H9 (cell line): ENCODE measurements at regions not wholly inside any gene's neighbourhood (a gene's known extent, or its start where the extent isn't known, plus 50 kb on each side); places are given as distances from the start of the nearest gene placed in this dataset.

Experiments used
- DNase-seq: peaks from one replicate; pipeline ENCODE4 v3.0.0-alpha.2; 2017
- H2AFZ ChIP-seq: one replicate; pipeline ENCODE4 v1.6.1; 2013; ENCODE audit warnings: mild to moderate bottlenecking, low read length, control low read depth, moderate library complexity
- H2AK5ac ChIP-seq: 2 replicates; pipeline ENCODE4 v1.6.1; 2013; ENCODE audit warnings: low read length, control low read depth, mixed read lengths; ENCODE audit not compliant: insufficient read length
- H2BK120ac ChIP-seq: one replicate; pipeline ENCODE4 v1.6.1; 2013; ENCODE audit warnings: low read depth, mild to moderate bottlenecking, low read length, control low read depth, inconsistent platforms; ENCODE audit not compliant: poor library complexity, severe bottlenecking
- H2BK12ac ChIP-seq: 2 replicates; pipeline ENCODE4 v1.6.1; 2013; ENCODE audit warnings: low read length, control low read depth, mixed read lengths, low read depth; ENCODE audit not compliant: insufficient read length
- H2BK15ac ChIP-seq: 2 replicates; pipeline ENCODE4 v1.6.1; 2013; ENCODE audit warnings: low read depth, low read length, control low read depth
- H2BK20ac ChIP-seq: one replicate; pipeline ENCODE4 v1.6.1; 2013; ENCODE audit warnings: low read depth, mild to moderate bottlenecking, low read length, control low read depth, inconsistent platforms; ENCODE audit not compliant: poor library complexity, severe bottlenecking
- H2BK5ac ChIP-seq: 2 replicates; pipeline ENCODE4 v1.6.1; 2013; ENCODE audit warnings: low read length, control low read depth, mixed read lengths; ENCODE audit not compliant: insufficient read length
- H3K14ac ChIP-seq: 2 replicates; pipeline ENCODE4 v1.6.1; 2013; ENCODE audit warnings: low read length, control low read depth; ENCODE audit not compliant: insufficient read depth
- H3K18ac ChIP-seq: 2 replicates; pipeline ENCODE4 v1.6.1; 2013; ENCODE audit warnings: low read depth, mild to moderate bottlenecking, mixed read lengths, low read length, control low read depth; ENCODE audit not compliant: insufficient read length
- H3K23ac ChIP-seq: 2 replicates; pipeline ENCODE4 v1.6.1; 2013; ENCODE audit warnings: low read length, control low read depth, mixed read lengths, low read depth; ENCODE audit not compliant: insufficient read length
- H3K23me2 ChIP-seq: 2 replicates; pipeline ENCODE4 v1.6.1; 2013; ENCODE audit warnings: low read depth, mild to moderate bottlenecking, mixed read lengths, low read length, control low read depth; ENCODE audit not compliant: insufficient read length, poor library complexity, severe bottlenecking
- H3K27ac ChIP-seq: 2 replicates; pipeline ENCODE4 v1.5.1; 2013; ENCODE audit warnings: low read length, control low read depth, mixed read lengths, low read depth; ENCODE audit not compliant: insufficient read length
- H3K27me3 ChIP-seq: 2 replicates; pipeline ENCODE4 v1.6.1; 2013; ENCODE audit warnings: low read length, control low read depth, inconsistent platforms; ENCODE audit not compliant: insufficient read depth
- H3K4ac ChIP-seq: 2 replicates; pipeline ENCODE4 v1.6.1; 2013; ENCODE audit warnings: low read depth, mild to moderate bottlenecking, control low read depth, inconsistent platforms, low read length, moderate library complexity
- H3K4me1 ChIP-seq: 2 replicates; pipeline ENCODE4 v1.6.1; 2013; ENCODE audit warnings: low read length, control low read depth, inconsistent platforms; ENCODE audit not compliant: insufficient read depth
- H3K4me2 ChIP-seq: 2 replicates; pipeline ENCODE4 v1.6.1; 2013; ENCODE audit warnings: low read length, control low read depth, mixed read lengths; ENCODE audit not compliant: insufficient read length, insufficient read depth
- H3K56ac ChIP-seq: 2 replicates; pipeline ENCODE4 v1.6.1; 2013; ENCODE audit warnings: low read depth, mild to moderate bottlenecking, mixed read lengths, low read length, control low read depth; ENCODE audit not compliant: insufficient read length
- H3K79me1 ChIP-seq: 2 replicates; pipeline ENCODE4 v1.6.1; 2013; ENCODE audit warnings: low read depth, mild to moderate bottlenecking, moderate library complexity, low read length, control low read depth, inconsistent platforms; ENCODE audit not compliant: insufficient read depth, poor library complexity, severe bottlenecking
- H3K79me2 ChIP-seq: 2 replicates; pipeline ENCODE4 v1.6.1; 2013; ENCODE audit warnings: low read length, control low read depth, inconsistent platforms; ENCODE audit not compliant: insufficient read depth
- H3K9ac ChIP-seq: 2 replicates; pipeline ENCODE4 v1.6.1; 2013; ENCODE audit warnings: low read length, control low read depth, mixed read lengths; ENCODE audit not compliant: insufficient read length; ENCODE audit errors: extremely low read depth
- H3K9me3 ChIP-seq: one replicate; pipeline ENCODE4 v1.6.1; 2013; ENCODE audit warnings: low read depth, low read length, inconsistent platforms; ENCODE audit not compliant: control insufficient read depth
- H3T11ph ChIP-seq: one replicate; pipeline ENCODE4 v1.6.1; 2013; ENCODE audit warnings: mild to moderate bottlenecking, low read length, control low read depth, inconsistent platforms
- H4K20me1 ChIP-seq: one replicate; pipeline ENCODE4 v1.6.1; 2013; ENCODE audit not compliant: control insufficient read depth, insufficient read length, insufficient read depth
- H4K5ac ChIP-seq: 2 replicates; pipeline ENCODE4 v1.6.1; 2013; ENCODE audit warnings: low read depth, mild to moderate bottlenecking, mixed read lengths, low read length, control low read depth; ENCODE audit not compliant: insufficient read length
- H4K8ac ChIP-seq: replicated peaks from 2 replicates; pipeline ENCODE4 v1.6.1; 2013; ENCODE audit warnings: low read length, control low read depth, mixed read lengths, low read depth; ENCODE audit not compliant: insufficient read length
- H4K91ac ChIP-seq: 2 replicates; pipeline ENCODE4 v1.6.1; 2013; ENCODE audit warnings: low read depth, mild to moderate bottlenecking, moderate library complexity, mixed read lengths, low read length, control low read depth; ENCODE audit not compliant: insufficient read length
- H3K27ac Mint-ChIP-seq, 3 experiments: 2 replicates in 2 of 3; 3 replicates in 1 of 3; pipeline ENCODE4 v1.8.0; 2020 to 2021; ENCODE audit warnings: mixed read lengths in 3 of 3, mild to moderate bottlenecking in 1 of 3, moderate library complexity in 1 of 3
- H3K27me3 Mint-ChIP-seq: 2 replicates; pipeline ENCODE4 v1.8.0; 2021; ENCODE audit warnings: low read depth, mild to moderate bottlenecking, moderate library complexity, mixed read lengths
- H3K36me3 Mint-ChIP-seq, 3 experiments: 2 replicates in 2 of 3; 3 replicates in 1 of 3; pipeline ENCODE4 v1.8.0; 2020 to 2021; ENCODE audit warnings: low read depth in 3 of 3, mixed read lengths in 3 of 3; ENCODE audit not compliant: insufficient read depth in 1 of 3
- H3K4me1 Mint-ChIP-seq, 2 experiments: 2 replicates each; pipeline ENCODE4 v1.8.0; 2020; ENCODE audit warnings: mixed read lengths in 2 of 2
- H3K4me3 Mint-ChIP-seq, 2 experiments: 2 replicates in 1 of 2; 3 replicates in 1 of 2; pipeline ENCODE4 v1.8.0; 2020 to 2021; ENCODE audit warnings: mild to moderate bottlenecking in 2 of 2, mixed read lengths in 2 of 2, moderate library complexity in 1 of 2
- H3K9me3 Mint-ChIP-seq, 2 experiments: 2 replicates in 1 of 2; 3 replicates in 1 of 2; pipeline ENCODE4 v1.8.0; 2020; ENCODE audit warnings: mild to moderate bottlenecking in 2 of 2, mixed read lengths in 2 of 2, moderate library complexity in 1 of 2
- WGBS: extraction: QIAGEN DNeasy Blood & Tissue Kit; methylation state at CpG from one replicate; pipeline ENCODE4 v1.1.7; 2013; ENCODE audit warnings: missing lambda C conversion rate, low lambda C conversion rate, mixed read lengths; ENCODE audit not compliant: insufficient read length; ENCODE audit errors: extremely low coverage; 5-methylcytosine and 5-hydroxymethylcytosine counted together
- TF ChIP-seq, protein P1 (sequence below): fragments of 200-600 bp; sonication (generic); conservative IDR thresholded peaks from 3 replicates; pipeline ENCODE4 v1.8.0; 2021; ENCODE audit warnings: antibody characterized with exemption, mild to moderate bottlenecking

GRCh38 chr3:64917914-64918453 is 230.2 kb upstream of the ADAMTS9 start:
- no peak overlapping the region for H2AK5ac ChIP-seq
- H3K14ac ChIP-seq: no peak overlapping the region
- H3K27me3 ChIP-seq: no peaks in the 10 kb centered on the region
- Mint-ChIP-seq H3K4me1 (peaks cover 42% of the 10 kb centered on the region in 2 experiments), H3K27ac (no peak overlapping the region), H3K4me3 (no peak overlapping the region), H3K9me3 (no peaks in the 10 kb centered on the region), H3K27me3 (peaks cover 32% of the 10 kb centered on the region), H3K36me3 (no peaks in the 10 kb centered on the region)
- no peak overlapping the region for H2BK5ac ChIP-seq
- H3K23ac ChIP-seq: no peak overlapping the region
- no peak overlapping the region for H2BK20ac ChIP-seq
- no CpG with 5 or more reads among the region's 1 CpG for WGBS
- no peak overlapping the region for H4K91ac ChIP-seq
- H3K56ac ChIP-seq: no peak overlapping the region
- no peak for DNase-seq
- H4K8ac ChIP-seq: no peak overlapping the region
- H2BK12ac ChIP-seq: no peak overlapping the region
- H2AFZ ChIP-seq: no peak overlapping the region
- peaks cover 6% of the 10 kb centered on the region; the same call in 1 of the 2 replicates for H3K4me1 ChIP-seq
- no peak overlapping the region for H2BK120ac ChIP-seq
- H3K79me1 ChIP-seq: no peaks in the 10 kb centered on the region
- H3K9me3 ChIP-seq: no peaks in the 10 kb centered on the region
- no peak overlapping the region for H2BK15ac ChIP-seq
- H3K4me2 ChIP-seq: no peak overlapping the region
- H3K27ac ChIP-seq: no peak overlapping the region
- H3T11ph ChIP-seq: no peak overlapping the region
- no peaks in the 10 kb centered on the region for H3K23me2 ChIP-seq
- TF ChIP-seq, protein P1, sequence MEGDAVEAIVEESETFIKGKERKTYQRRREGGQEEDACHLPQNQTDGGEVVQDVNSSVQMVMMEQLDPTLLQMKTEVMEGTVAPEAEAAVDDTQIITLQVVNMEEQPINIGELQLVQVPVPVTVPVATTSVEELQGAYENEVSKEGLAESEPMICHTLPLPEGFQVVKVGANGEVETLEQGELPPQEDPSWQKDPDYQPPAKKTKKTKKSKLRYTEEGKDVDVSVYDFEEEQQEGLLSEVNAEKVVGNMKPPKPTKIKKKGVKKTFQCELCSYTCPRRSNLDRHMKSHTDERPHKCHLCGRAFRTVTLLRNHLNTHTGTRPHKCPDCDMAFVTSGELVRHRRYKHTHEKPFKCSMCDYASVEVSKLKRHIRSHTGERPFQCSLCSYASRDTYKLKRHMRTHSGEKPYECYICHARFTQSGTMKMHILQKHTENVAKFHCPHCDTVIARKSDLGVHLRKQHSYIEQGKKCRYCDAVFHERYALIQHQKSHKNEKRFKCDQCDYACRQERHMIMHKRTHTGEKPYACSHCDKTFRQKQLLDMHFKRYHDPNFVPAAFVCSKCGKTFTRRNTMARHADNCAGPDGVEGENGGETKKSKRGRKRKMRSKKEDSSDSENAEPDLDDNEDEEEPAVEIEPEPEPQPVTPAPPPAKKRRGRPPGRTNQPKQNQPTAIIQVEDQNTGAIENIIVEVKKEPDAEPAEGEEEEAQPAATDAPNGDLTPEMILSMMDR: no peak
- no peak overlapping the region for H3K18ac ChIP-seq
- H3K9ac ChIP-seq: no peak overlapping the region
- H3K79me2 ChIP-seq: no peaks in the 10 kb centered on the region
- H3K4ac ChIP-seq: no peak overlapping the region
- H4K20me1 ChIP-seq: no peaks in the 10 kb centered on the region
- H4K5ac ChIP-seq: no peak overlapping the region
